ENCODE measurements at regions not wholly inside any gene's neighbourhood (a gene's known extent, or its start where the extent isn't known, plus 50 kb on each side); places are given as distances from the start of the nearest gene placed in this dataset.

- TF ChIP-seq CTCF (IDR thresholded peaks at IDR 0.05) (no peak), POLR2A (IDR thresholded peaks at IDR 0.05) (no peak)
Measured at GRCh38 chr12:131263626-131264025, 309.9 kb downstream of the ADGRD1 start.

Data from lower leg skin (tissue), 3 donors.